ENCODE measurements at regions not wholly inside any gene's neighbourhood (a gene's known extent, or its start where the extent isn't known, plus 50 kb on each side); places are given as distances from the start of the nearest gene placed in this dataset.
"Not testable (repeated sequence)": the region's sequence is repeated elsewhere in the genome, so short reads cannot be mapped to it uniquely, and the experiment has no call there.

DNA sequence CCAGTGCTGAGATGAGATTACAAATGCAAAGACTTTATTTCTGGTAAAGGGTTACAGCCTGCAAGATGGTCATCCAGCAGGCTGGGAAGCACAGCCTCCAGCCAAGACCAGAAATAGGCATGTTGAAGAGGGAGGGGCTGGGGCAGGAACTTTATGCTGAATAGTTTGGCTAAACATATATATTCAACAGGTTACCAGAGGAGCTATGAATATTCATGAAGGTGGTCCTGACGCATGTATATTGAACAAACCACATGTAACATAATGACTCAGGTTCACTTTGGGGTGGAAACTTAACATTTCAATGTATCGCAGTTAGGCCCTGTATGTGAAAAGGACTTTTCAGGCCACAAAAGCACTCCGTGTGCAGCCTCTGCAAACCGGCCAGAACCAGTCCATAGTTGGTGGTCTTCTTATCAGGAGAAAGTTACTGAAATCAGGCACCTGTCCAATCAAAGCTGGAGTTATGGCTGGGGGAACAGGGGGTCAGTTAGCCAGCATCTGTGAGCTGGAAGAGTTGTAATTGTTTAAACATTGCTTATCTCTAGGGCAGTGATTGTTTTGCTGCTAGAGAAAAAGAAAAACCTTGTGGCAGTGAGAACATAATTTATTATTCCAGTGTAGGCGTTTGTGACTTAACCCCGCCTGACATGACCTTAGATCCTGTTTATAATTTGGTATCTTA, 372.9 kb upstream of the AUTS2 start:
- DNase-seq (ENCODE audit: low read depth in 2 of 2): no peak

GRCh38 chr7:69228212-69228811, 370.0 kb upstream of the AUTS2 start:
- DNase-seq (ENCODE audit: low read depth in 2 of 2): no peak

- DNase-seq (ENCODE audit: low read depth in 2 of 2): no peak
Measured at GRCh38 chr7:69232445-69233376, 365.6 kb upstream of the AUTS2 start.

DNA sequence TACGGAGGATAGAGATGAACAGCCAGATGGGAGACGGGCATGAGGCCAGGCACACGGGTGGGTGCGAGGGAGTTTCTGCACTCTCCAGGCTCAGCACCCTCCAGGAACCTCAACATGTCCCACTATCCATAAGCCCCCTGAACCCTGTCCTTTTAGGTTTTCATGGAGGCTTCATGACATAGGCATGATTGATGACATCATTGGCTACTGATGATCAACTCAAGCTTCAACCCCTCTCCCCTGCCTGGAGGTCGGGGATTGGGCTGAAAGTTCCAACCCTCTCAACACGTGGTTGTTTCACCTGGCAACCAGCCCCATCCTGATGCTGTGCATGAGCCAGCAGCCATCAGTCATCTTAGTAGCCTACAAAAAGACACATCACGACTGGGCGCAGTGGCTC, 360.7 kb upstream of the AUTS2 start:
- no peak for DNase-seq (ENCODE audit: low read depth in 2 of 2)

DNA sequence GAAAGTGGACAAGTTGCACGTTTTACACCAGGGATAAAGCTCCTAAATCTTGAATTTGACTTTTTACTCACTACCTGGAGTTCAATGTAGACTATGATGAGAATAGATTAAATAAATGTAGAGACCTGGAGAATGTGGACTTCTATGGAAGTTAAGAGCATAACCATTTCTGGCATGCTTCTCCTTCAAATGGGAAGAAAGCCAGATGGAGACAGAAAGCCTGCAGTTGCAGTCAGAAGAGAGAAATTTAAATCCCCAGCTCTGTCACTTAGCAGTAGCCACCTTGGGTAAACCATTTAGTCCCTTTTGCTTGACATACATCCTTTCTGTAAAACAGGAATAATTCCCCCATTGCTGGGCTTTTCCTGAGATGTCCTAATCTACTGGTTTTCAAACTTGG, 355.3 kb upstream of the AUTS2 start:
- no peak for DNase-seq (ENCODE audit: low read depth in 2 of 2)

DNA sequence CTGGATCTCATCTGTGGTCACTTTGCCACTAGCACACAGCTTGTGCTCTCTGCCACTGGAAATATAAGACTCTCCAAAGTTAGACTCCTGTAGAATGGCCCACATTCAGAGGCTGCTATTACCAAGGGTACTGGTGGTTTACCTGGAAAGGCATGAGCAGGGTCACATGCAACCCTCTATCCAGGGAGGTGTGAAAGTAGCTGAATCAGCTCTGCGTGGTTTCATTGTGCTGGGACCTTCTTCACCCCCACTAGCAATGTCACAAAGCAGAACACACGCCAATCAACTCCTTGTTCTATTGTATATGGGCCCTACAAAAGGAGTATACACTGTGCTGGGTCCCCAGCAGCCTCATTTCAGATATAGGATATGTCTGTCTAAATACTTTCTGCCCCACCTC, 353.6 kb upstream of the AUTS2 start:
- no peak for DNase-seq (ENCODE audit: low read depth in 2 of 2)

- no peak for DNase-seq (ENCODE audit: low read depth in 2 of 2)
Measured at GRCh38 chr7:69245646-69246045, 352.6 kb upstream of the AUTS2 start.

DNA sequence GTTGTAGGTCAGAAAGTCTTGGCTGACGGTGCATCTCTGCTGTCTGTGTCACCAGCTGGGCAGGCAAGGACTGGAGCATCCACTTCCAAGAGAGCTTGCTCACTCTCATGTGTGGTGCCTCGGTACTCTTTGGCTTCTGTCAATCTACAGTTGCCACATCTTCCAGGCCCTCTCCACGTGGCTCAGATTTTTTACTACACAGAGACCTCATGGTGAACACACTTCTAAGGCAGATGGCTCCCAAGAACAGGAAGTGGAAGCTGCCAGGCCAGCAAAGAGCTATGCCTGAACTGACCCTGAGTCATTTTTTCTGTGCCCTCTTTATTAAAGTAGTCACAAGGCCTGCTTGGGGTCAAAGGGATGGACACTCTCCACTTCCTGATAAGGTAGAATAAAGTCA, 351.5 kb upstream of the AUTS2 start:
- no peak for DNase-seq (ENCODE audit: low read depth in 2 of 2)

DNA sequence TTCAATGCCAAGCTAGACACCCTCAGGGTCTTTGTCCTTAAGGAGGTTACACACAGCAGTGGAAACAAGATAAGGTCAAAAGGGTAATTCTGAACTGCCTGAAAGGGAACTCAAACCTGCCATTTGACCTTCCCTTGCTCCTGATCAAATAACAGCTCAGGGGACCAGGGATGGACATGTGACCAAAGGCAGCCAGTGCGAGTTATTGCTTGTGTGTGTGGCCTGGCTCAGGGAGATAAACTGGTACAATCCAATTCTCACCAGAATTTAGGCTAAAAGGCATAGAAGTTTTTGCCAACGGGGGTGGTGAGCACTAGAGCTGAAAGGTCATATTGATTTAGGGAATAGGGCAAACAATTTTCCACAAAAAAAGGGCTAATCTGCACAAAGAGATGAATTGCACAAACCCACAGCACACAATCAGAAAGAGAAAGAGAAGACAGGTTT, 349.9 kb upstream of the AUTS2 start:
- DNase-seq (ENCODE audit: low read depth in 2 of 2): not testable (repeated sequence)

DNA sequence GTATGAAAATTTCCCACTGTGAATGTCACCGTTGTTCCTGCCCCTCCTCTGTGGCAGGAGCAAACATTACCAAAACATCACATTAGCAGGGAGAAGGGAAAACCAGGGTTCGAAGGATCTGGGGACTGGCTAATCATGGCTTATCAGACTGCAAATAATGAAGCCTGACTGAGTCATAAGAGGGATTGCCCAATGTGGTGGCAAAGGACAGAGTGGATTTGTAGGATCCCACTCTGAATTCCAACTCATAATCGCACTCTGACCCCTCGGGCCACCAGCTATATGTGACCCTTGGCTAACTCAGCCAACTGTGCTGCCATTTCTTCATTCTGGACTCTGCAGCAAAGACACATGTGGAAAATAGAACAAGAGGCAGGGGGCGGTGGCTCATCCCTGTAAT, 347.3 kb upstream of the AUTS2 start:
- DNase-seq (ENCODE audit: low read depth in 2 of 2): no peak

- no peak for DNase-seq (ENCODE audit: low read depth in 2 of 2)
Measured at GRCh38 chr7:69254643-69255042, 343.6 kb upstream of the AUTS2 start.

- DNase-seq (ENCODE audit: low read depth in 2 of 2): no peak
Measured at GRCh38 chr7:69256634-69257081, 341.6 kb upstream of the AUTS2 start.

GRCh38 chr7:69257592-69257991, 340.7 kb upstream of the AUTS2 start:
- no peak for DNase-seq (ENCODE audit: low read depth in 2 of 2)

- no peak for DNase-seq (ENCODE audit: low read depth in 2 of 2)
Measured at GRCh38 chr7:69259445-69259844, 338.8 kb upstream of the AUTS2 start.

GRCh38 chr7:69260023-69260422, 338.3 kb upstream of the AUTS2 start:
- no peak for DNase-seq (ENCODE audit: low read depth in 2 of 2)

DNA sequence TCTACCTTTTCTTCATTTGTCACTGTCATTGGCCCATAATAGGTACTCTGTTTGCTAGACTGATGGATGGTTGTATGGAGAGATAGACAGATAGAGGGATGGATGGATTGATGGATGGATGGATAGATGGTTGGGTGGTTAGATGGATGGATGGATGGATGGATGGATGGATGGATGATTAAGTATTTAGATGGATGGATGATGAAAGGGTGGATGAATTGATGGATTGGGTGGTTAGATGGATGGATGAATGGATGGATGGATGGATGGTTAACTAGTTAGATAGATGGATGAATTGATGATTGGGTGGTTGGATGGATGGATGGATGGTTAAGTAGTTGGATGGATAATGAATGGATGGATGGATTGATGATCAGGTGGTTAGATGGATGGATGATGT, 334.7 kb upstream of the AUTS2 start:
- DNase-seq (ENCODE audit: low read depth in 2 of 2): no peak

DNA sequence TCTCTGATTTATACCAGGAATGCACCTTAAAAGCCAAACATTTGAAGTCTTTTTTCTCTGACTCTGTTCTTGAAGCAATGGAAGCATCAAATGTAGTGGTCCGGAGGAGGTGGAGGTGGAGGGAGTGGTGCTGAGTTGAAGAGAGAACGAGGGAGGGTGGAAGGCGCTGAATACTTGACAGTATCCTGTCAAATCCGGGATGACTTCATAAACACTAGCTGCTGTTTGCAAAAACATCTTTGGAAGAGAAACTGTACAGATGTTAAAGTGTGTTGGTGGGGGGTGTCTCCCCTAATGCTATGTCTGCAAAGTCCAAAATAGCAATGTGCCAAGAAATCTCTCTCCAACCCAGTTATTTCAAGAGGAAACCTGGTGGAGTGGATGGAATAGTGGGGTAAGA, 328.5 kb upstream of the AUTS2 start:
- no peak for DNase-seq (ENCODE audit: low read depth in 2 of 2)

- no peak for DNase-seq (ENCODE audit: low read depth in 2 of 2)
Measured at GRCh38 chr7:69272101-69272500, 326.2 kb upstream of the AUTS2 start.

GRCh38 chr7:69276011-69276729, 322.1 kb upstream of the AUTS2 start:
- DNase-seq (ENCODE audit: low read depth in 2 of 2): no peak

DNA sequence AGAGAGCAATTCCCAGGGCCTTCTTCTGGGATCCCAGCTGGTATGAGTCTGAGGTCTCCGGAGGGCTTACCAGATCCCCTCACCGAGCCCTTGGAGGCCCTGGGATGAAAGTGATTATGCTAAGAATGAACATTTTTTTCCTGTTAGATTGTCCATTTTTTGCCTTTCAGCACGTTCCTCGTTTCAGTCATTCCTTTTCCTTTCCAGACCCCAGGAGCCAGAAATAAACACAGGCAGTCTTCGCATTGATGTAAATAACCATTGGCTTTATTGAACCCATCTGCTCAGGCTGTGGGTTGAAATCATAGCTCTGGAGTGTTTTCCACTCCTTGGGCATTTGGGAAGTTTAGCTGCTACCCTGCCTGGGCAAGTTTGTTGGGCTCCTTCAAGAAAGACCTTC, 320.9 kb upstream of the AUTS2 start:
- DNase-seq (ENCODE audit: low read depth in 2 of 2): no peak

DNA sequence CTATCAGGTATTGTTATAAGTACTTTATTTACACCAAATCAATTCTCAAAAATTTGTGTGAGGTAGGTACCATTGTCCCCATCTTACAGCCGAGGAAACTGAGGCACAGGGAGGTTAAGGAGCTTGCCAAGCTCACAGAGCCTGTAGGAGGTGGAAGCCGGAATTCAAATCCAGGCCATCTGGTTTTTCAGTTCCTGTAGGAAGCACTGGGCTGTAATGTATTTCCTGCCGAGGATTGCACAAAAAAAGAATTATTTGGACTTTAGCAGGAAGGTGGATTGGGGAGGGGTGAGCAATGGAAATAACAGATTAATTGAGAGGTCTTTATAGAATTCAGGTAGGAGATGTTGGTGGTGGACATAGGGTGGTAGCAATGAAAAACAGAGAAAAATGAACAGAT, 315.3 kb upstream of the AUTS2 start:
- no peak for DNase-seq (ENCODE audit: low read depth in 2 of 2)

DNA sequence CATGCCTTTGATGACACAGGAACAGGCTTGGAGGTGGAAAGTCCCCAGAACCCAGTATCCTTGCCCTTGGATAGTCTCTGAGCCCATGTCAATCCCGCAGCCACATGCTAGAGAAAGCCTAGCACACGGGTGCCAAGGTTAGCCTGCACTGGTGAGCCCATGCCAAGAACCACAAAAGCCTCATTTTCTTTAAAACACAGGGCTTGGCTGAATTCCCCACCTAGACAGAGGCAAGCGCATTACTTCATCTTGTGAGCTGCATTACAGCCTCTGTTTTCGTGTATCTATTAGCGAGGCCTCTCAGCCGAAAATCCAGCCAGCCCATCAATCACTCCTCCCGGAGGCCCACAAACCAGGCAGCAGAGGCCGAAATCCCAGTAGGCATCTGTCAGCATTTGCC, 314.9 kb upstream of the AUTS2 start:
- no peak for DNase-seq (ENCODE audit: low read depth in 2 of 2)
